ENCODE measurements at regions not wholly inside any gene's neighbourhood (a gene's known extent, or its start where the extent isn't known, plus 50 kb on each side); places are given as distances from the start of the nearest gene placed in this dataset.

GRCh38 chr14:61147831-61148549 is 133.1 kb downstream of the TMEM30B start:
- no peaks in the 10 kb centered on the region for H3K4me1 ChIP-seq
- no peak for DNase-seq
- TF ChIP-seq CTCF (IDR thresholded peaks at IDR 0.05), result no peak
- TF ChIP-seq POLR2A (IDR thresholded peaks at IDR 0.05), result no peak
- TF ChIP-seq EP300 (IDR thresholded peaks at IDR 0.05; ENCODE audit: low read depth), result no peak
- TF ChIP-seq POLR2AphosphoS5 (IDR thresholded peaks at IDR 0.05), result no peak
- peak overlapping the region in 1 of 4 donors; percentile 24 for H3K27ac ChIP-seq
- intact Hi-C loops (cut with DNase I; ENCODE audit: low total_unique reads) (no loop called here), in situ Hi-C loops (cut with MboI; ENCODE audit: low pct_ligation_motif_present in 1 of 4, low pct_unique_long_range_greater_than_20kb in 1 of 4, low sequenced_read_pairs in 3 of 4) (no loop called here)
- H3K27me3 ChIP-seq, result no peaks in the 10 kb centered on the region
- no peak overlapping the region for H3K4me3 ChIP-seq
- no peaks in the 10 kb centered on the region for H3K36me3 ChIP-seq
- 60 to 79% methylated on average over 1 to 21 of the region's 21 CpGs for WGBS, 2 donors (ENCODE audit: low coverage in 1 of 2)
- no peaks in the 10 kb centered on the region for H3K9me3 ChIP-seq

- intact Hi-C loops (cut with DNase I; ENCODE audit: low total_unique reads) (no loop called here), in situ Hi-C loops (cut with MboI; ENCODE audit: low pct_ligation_motif_present in 1 of 4, low pct_unique_long_range_greater_than_20kb in 1 of 4, low sequenced_read_pairs in 3 of 4) (no loop called here)
- Histone ChIP-seq H3K36me3 (no peaks in the 10 kb centered on the region), H3K4me1 (no peaks in the 10 kb centered on the region), H3K9me3 (no peaks in the 10 kb centered on the region), H3K4me3 (no peak overlapping the region), H3K27me3 (no peaks in the 10 kb centered on the region), H3K27ac (peak overlapping the region in 2 of 4 donors; percentile 23 to 24)
- TF ChIP-seq POLR2AphosphoS5 (IDR thresholded peaks at IDR 0.05), result no peak
- no peak for TF ChIP-seq CTCF (IDR thresholded peaks at IDR 0.05)
- TF ChIP-seq POLR2A (IDR thresholded peaks at IDR 0.05), result no peak
- TF ChIP-seq EP300 (IDR thresholded peaks at IDR 0.05; ENCODE audit: low read depth), result no peak
- DNase-seq, result no peak
- 60 to 67% methylated on average over 3 to 7 of the region's 7 CpGs for WGBS, 2 donors (ENCODE audit: low coverage in 1 of 2)
Measured at GRCh38 chr14:61147381-61147821, 133.7 kb downstream of the TMEM30B start.

GRCh38 chr14:61146899-61147298 is 134.2 kb downstream of the TMEM30B start:
- TF ChIP-seq CTCF (IDR thresholded peaks at IDR 0.05), result no peak
- TF ChIP-seq POLR2A (IDR thresholded peaks at IDR 0.05), result no peak
- no peak for TF ChIP-seq POLR2AphosphoS5 (IDR thresholded peaks at IDR 0.05)
- TF ChIP-seq EP300 (IDR thresholded peaks at IDR 0.05; ENCODE audit: low read depth), result no peak
- no peaks in the 10 kb centered on the region for H3K9me3 ChIP-seq
- H3K4me1 ChIP-seq, result no peaks in the 10 kb centered on the region
- peak overlapping the region in 1 of 4 donors; percentile 23 for H3K27ac ChIP-seq
- H3K36me3 ChIP-seq, result no peaks in the 10 kb centered on the region
- H3K4me3 ChIP-seq, result no peak overlapping the region
- no peaks in the 10 kb centered on the region for H3K27me3 ChIP-seq
- in situ Hi-C loops (cut with MboI; ENCODE audit: low pct_ligation_motif_present in 1 of 4, low pct_unique_long_range_greater_than_20kb in 1 of 4, low sequenced_read_pairs in 3 of 4), result no loop called here
- 86% methylated on average over 1 of the region's 1 CpG; no CpG with 5 or more reads in 1 of the 2 donors for WGBS, 2 donors (ENCODE audit: low coverage in 1 of 2)
- intact Hi-C loops (cut with DNase I; ENCODE audit: low total_unique reads), result no loop called here
- DNase-seq, result no peak

GRCh38 chr14:61145903-61146481 is 135.1 kb downstream of the TMEM30B start:
- no peaks in the 10 kb centered on the region for H3K36me3 ChIP-seq

More at GRCh38 chr14:61145903-61146481, 135.1 kb downstream of the TMEM30B start:
- Histone ChIP-seq H3K27me3 (no peaks in the 10 kb centered on the region), H3K4me1 (no peaks in the 10 kb centered on the region), H3K4me3 (no peak overlapping the region), H3K9me3 (no peaks in the 10 kb centered on the region), H3K27ac (peak overlapping the region; percentile 49 to 65 (median 56))
- DNase-seq, result no peak
- in situ Hi-C loops (cut with MboI; ENCODE audit: low pct_ligation_motif_present in 1 of 4, low pct_unique_long_range_greater_than_20kb in 1 of 4, low sequenced_read_pairs in 3 of 4) (no loop called here), intact Hi-C loops (cut with DNase I; ENCODE audit: low total_unique reads) (no loop called here)
- no peak for TF ChIP-seq CTCF (IDR thresholded peaks at IDR 0.05)
- no peak for TF ChIP-seq EP300 (IDR thresholded peaks at IDR 0.05; ENCODE audit: low read depth)
- TF ChIP-seq POLR2AphosphoS5 (IDR thresholded peaks at IDR 0.05), result no peak
- TF ChIP-seq POLR2A (IDR thresholded peaks at IDR 0.05), result no peak
- WGBS, 2 donors (ENCODE audit: low coverage in 1 of 2), result 51 to 56% methylated on average over 5 to 7 of the region's 7 CpGs
